ENCODE measurements at regions not wholly inside any gene's neighbourhood (a gene's known extent, or its start where the extent isn't known, plus 50 kb on each side); places are given as distances from the start of the nearest gene placed in this dataset.
"Not testable (repeated sequence)": the region's sequence is repeated elsewhere in the genome, so short reads cannot be mapped to it uniquely, and the experiment has no call there.

DNA sequence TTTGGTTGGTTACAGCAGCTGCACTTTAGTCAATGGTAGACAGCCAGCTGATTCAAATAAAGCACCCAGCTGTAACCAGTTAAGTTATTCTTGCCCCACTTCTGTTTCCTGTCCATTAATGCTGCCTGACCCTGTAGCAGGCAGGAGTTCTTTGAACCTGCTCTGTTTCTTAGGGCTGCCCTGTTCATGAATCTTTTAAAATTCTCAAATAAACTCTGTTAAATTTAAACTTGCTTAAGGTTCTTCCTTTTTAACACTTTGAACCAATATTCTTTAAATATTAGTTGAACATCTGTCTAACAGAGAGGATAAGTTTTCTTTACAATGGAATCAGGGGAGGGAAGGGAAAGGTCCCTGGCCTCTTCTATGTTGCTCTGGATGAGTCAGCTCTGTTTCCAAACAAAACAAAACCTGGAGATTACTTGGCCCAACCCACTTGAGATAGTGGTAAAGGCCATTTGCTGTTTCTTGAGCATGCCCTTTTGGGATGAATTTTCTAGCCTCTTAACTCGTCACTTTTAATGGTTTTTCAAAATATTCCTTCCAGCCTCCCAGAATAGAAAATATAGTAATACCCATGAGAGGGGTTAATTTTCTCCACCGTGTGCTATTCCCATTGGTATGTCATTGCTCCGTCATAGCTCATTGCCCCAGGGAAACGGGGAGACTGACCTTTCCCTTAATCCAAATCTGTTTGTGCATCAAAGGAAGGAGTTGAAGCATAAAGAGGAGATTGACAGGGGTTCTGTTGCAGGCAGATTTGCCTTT lies 112.1 kb upstream of the FHL2 start:
- no peaks in the 10 kb centered on the region for H3K4me1 Mint-ChIP-seq
- Histone ChIP-seq H3K4me1 (ENCODE audit: control insufficient read depth in 1 of 2, extremely low read depth in 1 of 2, insufficient read depth in 2 of 2, low read length in 2 of 2) (no peaks in the 10 kb centered on the region), H3K9me3 (no peaks in the 10 kb centered on the region), H3K36me3 (ENCODE audit: control insufficient read depth in 2 of 2, extremely low read depth in 1 of 2, insufficient read depth in 1 of 2, low read length in 1 of 2) (no peaks in the 10 kb centered on the region), H3K4me3 (ENCODE audit: control insufficient read depth in 1 of 2, extremely low read depth in 1 of 2, low read length in 1 of 2) (no peak overlapping the region), H3K27ac (ENCODE audit: low read length) (no peak overlapping the region), H3K27me3 (replicated peaks in 1 of 2; ENCODE audit: control insufficient read depth in 2 of 2, extremely low read depth in 1 of 2, insufficient read depth in 2 of 2, low read length in 1 of 2) (peaks cover 0 to 8% of the 10 kb centered on the region in 2 experiments)
- H3K36me3 Mint-ChIP-seq = no peaks in the 10 kb centered on the region
- DNase-seq = no peak
- H3K4me3 Mint-ChIP-seq = no peak overlapping the region
- POLR2A ChIA-PET = no interaction called here
- peaks cover 11 to 14% of the 10 kb centered on the region in 2 donors for H3K27me3 Mint-ChIP-seq
- 80% methylated on average over 2 of the region's 4 CpGs for WGBS (ENCODE audit: insufficient coverage)
- CTCF ChIA-PET = no interaction called here
- H3K27ac Mint-ChIP-seq = no peak overlapping the region
- no peaks in the 10 kb centered on the region for H3K9me3 Mint-ChIP-seq
- ATAC-seq (replicated peaks in 1 of 4) = no peak

DNA sequence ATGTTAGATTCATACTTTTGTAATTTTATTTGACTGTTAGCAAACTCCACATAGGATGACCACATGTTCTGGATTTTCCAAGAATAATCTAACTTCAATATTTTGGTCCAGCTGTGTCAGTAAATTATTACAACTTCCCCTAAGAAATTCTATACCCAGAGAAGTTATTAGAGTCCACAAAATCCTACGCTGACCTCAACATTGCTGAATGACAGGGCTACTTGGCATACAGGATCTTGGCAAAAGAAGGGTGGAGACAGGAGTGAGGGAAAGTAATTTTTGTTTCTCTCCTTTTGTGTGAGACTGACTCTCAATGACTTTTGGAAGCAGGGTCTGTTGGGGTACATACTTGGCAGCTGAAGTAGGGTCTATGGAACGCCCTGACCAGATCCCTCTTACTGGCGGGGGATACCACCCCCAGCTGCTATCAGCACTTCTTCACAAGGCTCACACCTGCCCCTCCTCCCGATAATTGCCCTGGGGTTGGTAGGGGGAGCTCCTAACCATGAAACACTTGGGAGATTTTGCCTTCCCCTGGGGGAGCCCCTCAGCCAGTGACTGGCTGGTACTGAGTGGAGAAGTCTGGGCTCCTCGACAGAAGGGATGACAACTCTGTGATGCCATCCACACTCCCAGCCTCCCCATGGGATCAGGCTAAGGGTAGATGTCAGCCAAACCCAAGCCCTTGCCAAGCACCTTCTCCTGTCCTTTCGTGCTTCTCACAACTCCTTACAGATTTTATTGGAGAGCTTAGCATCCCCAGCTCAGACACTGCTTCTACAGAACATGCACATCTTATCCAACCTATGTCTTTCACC lies 110.6 kb upstream of the FHL2 start:
- H3K4me3 ChIP-seq (ENCODE audit: control insufficient read depth in 1 of 2, extremely low read depth in 1 of 2, low read length in 1 of 2) = no peak overlapping the region
- ChIA-PET POLR2A (interaction anchor here in 1 of 2 donors (0.5 kb wide), 1 partner anchor 251 kb away, joined by 3 read pairs; no protein-coding TSS in a partner anchor), CTCF (interaction anchor here (0.7 kb wide), 2 partner anchors 10 to 34 kb away, joined by 3 to 5 read pairs; no protein-coding TSS in a partner anchor)
- no peaks in the 10 kb centered on the region for H3K36me3 Mint-ChIP-seq
- DNase-seq = no peak
- no peaks in the 10 kb centered on the region for H3K4me1 Mint-ChIP-seq
- no peaks in the 10 kb centered on the region for H3K9me3 ChIP-seq
- no peak overlapping the region for H3K27ac Mint-ChIP-seq
- H3K27me3 Mint-ChIP-seq = peaks cover 8% of the 10 kb centered on the region in 2 donors
- H3K27me3 ChIP-seq (replicated peaks in 1 of 2; ENCODE audit: control insufficient read depth in 2 of 2, extremely low read depth in 1 of 2, insufficient read depth in 2 of 2, low read length in 1 of 2) = peaks cover 0 to 4% of the 10 kb centered on the region in 2 experiments
- H3K4me3 Mint-ChIP-seq = no peak overlapping the region
- 87% methylated on average over 1 of the region's 6 CpGs for WGBS (ENCODE audit: insufficient coverage)
- H3K9me3 Mint-ChIP-seq = no peaks in the 10 kb centered on the region
- no peaks in the 10 kb centered on the region for H3K4me1 ChIP-seq (ENCODE audit: control insufficient read depth in 1 of 2, extremely low read depth in 1 of 2, insufficient read depth in 2 of 2, low read length in 2 of 2)
- H3K36me3 ChIP-seq (ENCODE audit: control insufficient read depth in 2 of 2, extremely low read depth in 1 of 2, insufficient read depth in 1 of 2, low read length in 1 of 2) = no peaks in the 10 kb centered on the region
- H3K27ac ChIP-seq (ENCODE audit: low read length) = no peak overlapping the region
- ATAC-seq (replicated peaks in 1 of 4) = no peak

DNA sequence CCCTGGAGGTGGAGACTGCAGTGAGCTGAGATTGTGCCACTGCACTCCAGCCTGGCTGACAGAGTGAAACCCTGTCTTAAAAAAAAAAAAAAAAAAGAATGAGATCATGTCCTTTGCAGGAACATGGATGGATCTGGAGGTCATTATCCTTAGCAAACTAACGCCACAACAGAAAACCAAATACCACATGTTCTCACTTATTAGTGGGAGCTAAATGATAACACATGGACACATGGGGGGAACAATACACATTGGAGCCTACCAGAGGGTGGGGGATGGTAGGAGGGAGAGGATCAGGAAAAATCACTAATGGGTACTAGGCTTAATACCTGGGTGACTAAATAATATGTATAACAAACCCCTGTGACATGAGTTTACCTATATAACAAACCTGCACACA lies 108.0 kb upstream of the FHL2 start:
- H3K9me3 ChIP-seq; H3K4me3 Mint-ChIP-seq; H3K4me1 Mint-ChIP-seq; H3K4me3 ChIP-seq (ENCODE audit: control insufficient read depth in 1 of 2, extremely low read depth in 1 of 2, low read length in 1 of 2); DNase-seq; H3K27me3 Mint-ChIP-seq; H3K4me1 ChIP-seq (ENCODE audit: control insufficient read depth in 1 of 2, extremely low read depth in 1 of 2, insufficient read depth in 2 of 2, low read length in 2 of 2); ATAC-seq (replicated peaks in 1 of 4); POLR2A ChIA-PET; H3K27ac ChIP-seq (ENCODE audit: low read length); H3K27ac Mint-ChIP-seq; H3K27me3 ChIP-seq (replicated peaks in 1 of 2; ENCODE audit: control insufficient read depth in 2 of 2, extremely low read depth in 1 of 2, insufficient read depth in 2 of 2, low read length in 1 of 2); H3K36me3 Mint-ChIP-seq; H3K36me3 ChIP-seq (ENCODE audit: control insufficient read depth in 2 of 2, extremely low read depth in 1 of 2, insufficient read depth in 1 of 2, low read length in 1 of 2); H3K9me3 Mint-ChIP-seq: not testable (repeated sequence)
- CTCF ChIA-PET = interaction anchor here in 1 of 2 donors (0.7 kb wide), 2 partner anchors 37 to 77 kb away, joined by 3 to 5 read pairs; no protein-coding TSS in a partner anchor
- WGBS (ENCODE audit: insufficient coverage) = no CpG with 5 or more reads among the region's 1 CpG

DNA sequence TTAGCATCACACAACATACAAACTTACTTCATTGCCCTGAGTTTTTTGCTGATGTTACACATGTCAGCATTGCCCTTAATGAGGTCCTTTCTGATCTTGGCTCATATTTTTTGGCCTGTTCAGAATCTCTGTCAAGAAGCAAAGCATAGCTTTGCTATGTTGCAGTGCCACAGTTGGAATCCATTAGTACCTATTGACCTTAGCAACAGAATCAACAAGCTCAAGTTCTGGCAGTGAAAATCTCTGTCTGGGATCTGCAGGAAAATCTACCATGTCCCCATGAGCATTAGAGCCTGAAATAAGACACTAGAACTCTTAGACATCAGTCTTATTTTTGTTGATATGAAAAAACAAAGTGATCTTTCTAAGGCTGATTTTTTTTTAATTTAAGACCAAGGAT lies 105.6 kb upstream of the FHL2 start:
- H3K27ac Mint-ChIP-seq = no peak overlapping the region
- H3K27me3 Mint-ChIP-seq = peaks cover 0 to 6% of the 10 kb centered on the region in 2 donors
- no peak for ATAC-seq (replicated peaks in 1 of 4)
- H3K9me3 ChIP-seq = no peaks in the 10 kb centered on the region
- no peaks in the 10 kb centered on the region for H3K4me1 Mint-ChIP-seq
- H3K27me3 ChIP-seq (replicated peaks in 1 of 2; ENCODE audit: control insufficient read depth in 2 of 2, extremely low read depth in 1 of 2, insufficient read depth in 2 of 2, low read length in 1 of 2) = peaks cover 0 to under 1% of the 10 kb centered on the region in 2 experiments
- POLR2A ChIA-PET = no interaction called here
- H3K36me3 Mint-ChIP-seq = no peaks in the 10 kb centered on the region
- no peak overlapping the region for H3K4me3 Mint-ChIP-seq
- no peak overlapping the region for H3K4me3 ChIP-seq (ENCODE audit: control insufficient read depth in 1 of 2, extremely low read depth in 1 of 2, low read length in 1 of 2)
- DNase-seq = no peak
- peaks cover 5 to 6% (median 6%) of the 10 kb centered on the region in 3 donors for H3K9me3 Mint-ChIP-seq
- no peak overlapping the region for H3K27ac ChIP-seq (ENCODE audit: low read length)
- no peaks in the 10 kb centered on the region for H3K4me1 ChIP-seq (ENCODE audit: control insufficient read depth in 1 of 2, extremely low read depth in 1 of 2, insufficient read depth in 2 of 2, low read length in 2 of 2)
- CTCF ChIA-PET = interaction anchor here in 1 of 2 donors (0.9 kb wide), 1 partner anchor 40 kb away, joined by 3 read pairs; no protein-coding TSS in a partner anchor
- H3K36me3 ChIP-seq (ENCODE audit: control insufficient read depth in 2 of 2, extremely low read depth in 1 of 2, insufficient read depth in 1 of 2, low read length in 1 of 2) = no peaks in the 10 kb centered on the region

DNA sequence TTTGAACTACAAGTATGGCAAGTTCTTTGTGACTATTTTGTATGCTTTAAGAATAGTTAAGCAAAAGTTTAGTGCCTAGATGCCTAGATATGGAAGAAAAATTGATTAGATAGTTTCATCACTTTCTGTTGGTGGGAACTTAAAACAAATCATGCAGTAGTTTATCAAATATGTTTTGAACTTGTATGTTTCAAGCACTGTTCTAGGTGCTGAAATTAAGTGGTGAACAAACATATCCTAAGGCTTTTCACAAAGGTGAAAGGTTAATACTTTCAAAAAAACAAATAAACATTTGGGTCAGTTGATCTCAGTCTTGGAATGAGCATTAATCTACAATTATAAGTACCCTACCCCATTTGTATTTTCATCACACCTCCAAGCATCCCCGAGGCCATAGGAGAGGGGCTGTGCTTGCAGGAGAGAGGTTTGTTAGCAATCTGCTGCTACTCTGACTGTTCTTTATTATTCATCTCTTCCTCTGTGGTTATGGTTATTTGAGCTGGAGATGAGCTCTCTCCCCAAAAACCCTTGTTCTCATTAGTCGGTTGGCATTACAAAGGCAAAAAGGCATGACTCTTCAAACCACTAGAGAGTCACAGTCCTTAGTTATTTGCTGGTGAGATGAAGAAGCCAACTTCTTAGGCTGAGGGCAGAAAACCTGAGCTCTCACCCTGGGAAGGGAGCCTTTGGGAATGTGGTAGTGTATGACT lies 103.9 kb upstream of the FHL2 start:
- Mint-ChIP-seq H3K9me3 (peaks cover 5 to 6% (median 6%) of the 10 kb centered on the region in 3 donors), H3K4me3 (no peak overlapping the region), H3K4me1 (no peaks in the 10 kb centered on the region), H3K27ac (no peak overlapping the region), H3K36me3 (no peaks in the 10 kb centered on the region), H3K27me3 (peaks cover 4 to 15% of the 10 kb centered on the region in 2 donors)
- no peaks in the 10 kb centered on the region for H3K9me3 ChIP-seq
- ATAC-seq (replicated peaks in 1 of 4) = no peak
- WGBS (ENCODE audit: insufficient coverage) = no CpG with 5 or more reads among the region's 2 CpGs
- H3K4me3 ChIP-seq (ENCODE audit: control insufficient read depth in 1 of 2, extremely low read depth in 1 of 2, low read length in 1 of 2) = no peak overlapping the region
- no peak overlapping the region for H3K27ac ChIP-seq (ENCODE audit: low read length)
- ChIA-PET CTCF (no interaction called here), POLR2A (no interaction called here)
- no peak for DNase-seq
- no peaks in the 10 kb centered on the region for H3K4me1 ChIP-seq (ENCODE audit: control insufficient read depth in 1 of 2, extremely low read depth in 1 of 2, insufficient read depth in 2 of 2, low read length in 2 of 2)
- no peaks in the 10 kb centered on the region for H3K27me3 ChIP-seq (replicated peaks in 1 of 2; ENCODE audit: control insufficient read depth in 2 of 2, extremely low read depth in 1 of 2, insufficient read depth in 2 of 2, low read length in 1 of 2)
- no peaks in the 10 kb centered on the region for H3K36me3 ChIP-seq (ENCODE audit: control insufficient read depth in 2 of 2, extremely low read depth in 1 of 2, insufficient read depth in 1 of 2, low read length in 1 of 2)

DNA sequence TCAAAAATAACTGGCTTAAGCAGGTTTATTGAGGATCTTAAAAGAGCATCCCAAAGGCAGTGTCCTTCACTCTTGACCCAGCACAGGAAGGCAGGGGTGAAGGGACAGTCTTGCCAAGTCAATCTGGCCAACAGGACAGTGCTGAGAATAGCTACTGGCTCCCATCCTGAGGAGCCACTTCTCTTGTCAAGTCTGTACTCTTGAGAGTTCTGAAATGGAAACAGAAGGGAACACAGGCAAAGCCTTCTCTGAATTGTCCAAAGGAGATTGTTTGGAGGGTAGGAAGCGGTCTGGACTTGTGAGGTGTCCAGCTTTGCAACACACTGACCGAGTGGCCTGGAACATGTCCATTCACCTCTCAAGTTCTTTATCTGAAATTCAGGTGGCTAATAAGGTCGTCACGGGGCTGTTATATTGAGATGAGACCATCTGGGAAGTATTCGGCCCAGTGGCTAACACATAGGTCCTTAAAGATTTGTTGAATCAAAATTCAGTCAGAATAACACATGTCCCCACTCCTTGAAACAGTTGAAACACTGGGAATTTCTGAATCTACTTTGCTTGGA lies 99.5 kb upstream of the FHL2 start:
- CTCF ChIA-PET = no interaction called here
- 100% methylated on average over 1 of the region's 5 CpGs for WGBS (ENCODE audit: insufficient coverage)

More for the DNA sequence above, 99.5 kb upstream of the FHL2 start:
- POLR2A ChIA-PET = no interaction called here
- H3K4me3 ChIP-seq (ENCODE audit: control insufficient read depth in 1 of 2, extremely low read depth in 1 of 2, low read length in 1 of 2) = no peak overlapping the region
- DNase-seq (no peak), ATAC-seq (replicated peaks in 1 of 4) (no peak)
- no peaks in the 10 kb centered on the region for H3K36me3 ChIP-seq (ENCODE audit: control insufficient read depth in 2 of 2, extremely low read depth in 1 of 2, insufficient read depth in 1 of 2, low read length in 1 of 2)
- H3K4me1 Mint-ChIP-seq = peaks cover 0 to 4% (median 0%) of the 10 kb centered on the region in 3 donors
- H3K36me3 Mint-ChIP-seq = no peaks in the 10 kb centered on the region
- H3K9me3 ChIP-seq = no peaks in the 10 kb centered on the region
- no peak overlapping the region for H3K27ac ChIP-seq (ENCODE audit: low read length)
- peaks cover 0 to 14% of the 10 kb centered on the region in 2 experiments for H3K27me3 ChIP-seq (replicated peaks in 1 of 2; ENCODE audit: control insufficient read depth in 2 of 2, extremely low read depth in 1 of 2, insufficient read depth in 2 of 2, low read length in 1 of 2)
- H3K4me3 Mint-ChIP-seq = no peak overlapping the region
- no peaks in the 10 kb centered on the region for H3K4me1 ChIP-seq (ENCODE audit: control insufficient read depth in 1 of 2, extremely low read depth in 1 of 2, insufficient read depth in 2 of 2, low read length in 2 of 2)
- H3K27me3 Mint-ChIP-seq = peaks cover 13 to 29% of the 10 kb centered on the region in 2 donors
- H3K27ac Mint-ChIP-seq = no peak overlapping the region
- H3K9me3 Mint-ChIP-seq = peaks cover 5 to 12% (median 6%) of the 10 kb centered on the region in 3 donors
